HG03097 (cell line): ENCODE measurements at regions not wholly inside any gene's neighbourhood (a gene's known extent, or its start where the extent isn't known, plus 50 kb on each side); places are given as distances from the start of the nearest gene placed in this dataset.

Source experiments
- ATAC-seq: cut with Tn5 transposase; IDR thresholded peaks from one replicate; pipeline ENCODE4 v1.9.1; 2021; ENCODE audit not compliant: unreplicated experiment, low FRiP score

DNA sequence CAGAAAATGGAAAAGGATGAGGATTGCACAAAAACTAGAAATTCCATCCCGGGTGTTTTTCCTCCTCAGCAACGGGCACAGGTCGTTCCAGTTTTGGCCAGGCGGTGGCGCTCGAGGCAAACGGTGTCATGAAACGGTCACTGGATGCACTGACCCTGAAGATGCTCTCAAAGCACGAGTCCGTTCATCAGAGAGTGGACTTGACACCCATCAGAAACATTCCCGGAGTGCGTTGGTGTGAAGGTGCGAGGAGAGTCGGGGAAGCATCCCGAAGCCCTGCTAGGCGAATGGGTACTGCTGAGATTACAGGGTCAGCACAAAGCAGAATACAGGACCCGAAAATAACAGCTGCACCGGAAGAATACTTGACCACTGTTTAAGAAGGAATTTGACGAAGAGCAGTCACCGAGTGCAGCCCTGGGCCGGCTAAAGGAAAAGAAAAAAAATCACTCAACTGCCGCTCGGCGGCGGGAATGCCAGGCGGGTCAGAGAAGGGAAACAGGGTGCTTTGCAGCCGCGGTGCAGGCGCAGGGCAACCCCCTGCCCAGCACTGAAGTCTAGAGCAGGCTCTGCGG, 71.7 kb upstream of the ETS2 start:
- no peak for ATAC-seq

DNA sequence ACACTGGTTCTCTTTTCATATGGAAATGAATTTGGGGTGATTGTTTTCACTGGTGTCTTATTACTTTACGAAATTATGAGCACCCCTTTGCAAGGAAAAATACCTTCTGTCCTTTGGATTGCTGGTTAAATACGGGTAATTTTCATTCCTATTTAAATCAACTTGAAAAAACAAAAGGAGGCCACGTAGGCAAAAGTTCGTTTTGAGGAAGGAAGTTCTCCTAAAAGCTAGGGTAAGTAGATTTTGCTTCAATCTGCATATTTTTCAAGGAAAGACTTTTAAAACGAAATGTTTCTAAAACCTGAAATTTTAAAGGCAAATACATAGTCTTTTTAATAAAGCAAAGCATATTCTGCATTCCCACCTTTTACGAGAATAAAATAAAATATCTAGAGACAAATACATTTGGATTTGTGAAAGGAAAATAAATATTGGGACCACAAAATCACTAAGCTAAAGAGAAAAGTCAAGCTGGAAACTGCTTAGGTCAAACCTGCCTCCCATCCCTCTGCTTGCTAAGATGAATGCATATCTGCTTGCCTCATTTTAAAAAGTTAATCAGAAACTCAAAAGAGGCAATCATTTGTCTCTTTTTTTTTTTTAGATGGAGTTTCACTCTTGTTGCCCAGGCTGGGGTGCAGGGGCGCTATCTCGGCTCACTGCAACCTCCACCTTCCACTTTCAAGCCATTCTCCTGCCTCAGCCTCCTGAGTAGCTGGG, 70.9 kb upstream of the ETS2 start:
- no peak for ATAC-seq

GRCh38 chr21:38735626-38736206, 70.0 kb upstream of the ETS2 start:
- no peak for ATAC-seq

DNA sequence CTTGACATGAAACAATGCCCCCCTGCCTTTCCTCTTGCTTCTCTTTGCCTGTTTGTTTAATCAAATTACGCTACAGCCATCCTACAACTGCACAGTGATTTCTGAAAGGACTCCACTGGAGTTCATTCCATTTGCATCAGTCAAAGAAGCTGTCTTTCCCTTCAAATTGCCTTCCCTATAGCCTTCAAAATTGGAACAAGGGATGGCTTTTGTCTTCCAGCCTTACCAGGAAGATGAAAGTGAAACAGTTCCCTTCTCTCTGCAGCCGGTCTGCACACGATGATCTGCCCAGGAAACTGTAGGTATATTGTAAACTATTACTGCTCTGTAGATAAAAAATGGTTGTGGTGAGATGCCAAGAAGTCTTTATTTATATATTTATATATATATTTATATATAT, 65.6 kb upstream of the ETS2 start:
- no peak for ATAC-seq

DNA sequence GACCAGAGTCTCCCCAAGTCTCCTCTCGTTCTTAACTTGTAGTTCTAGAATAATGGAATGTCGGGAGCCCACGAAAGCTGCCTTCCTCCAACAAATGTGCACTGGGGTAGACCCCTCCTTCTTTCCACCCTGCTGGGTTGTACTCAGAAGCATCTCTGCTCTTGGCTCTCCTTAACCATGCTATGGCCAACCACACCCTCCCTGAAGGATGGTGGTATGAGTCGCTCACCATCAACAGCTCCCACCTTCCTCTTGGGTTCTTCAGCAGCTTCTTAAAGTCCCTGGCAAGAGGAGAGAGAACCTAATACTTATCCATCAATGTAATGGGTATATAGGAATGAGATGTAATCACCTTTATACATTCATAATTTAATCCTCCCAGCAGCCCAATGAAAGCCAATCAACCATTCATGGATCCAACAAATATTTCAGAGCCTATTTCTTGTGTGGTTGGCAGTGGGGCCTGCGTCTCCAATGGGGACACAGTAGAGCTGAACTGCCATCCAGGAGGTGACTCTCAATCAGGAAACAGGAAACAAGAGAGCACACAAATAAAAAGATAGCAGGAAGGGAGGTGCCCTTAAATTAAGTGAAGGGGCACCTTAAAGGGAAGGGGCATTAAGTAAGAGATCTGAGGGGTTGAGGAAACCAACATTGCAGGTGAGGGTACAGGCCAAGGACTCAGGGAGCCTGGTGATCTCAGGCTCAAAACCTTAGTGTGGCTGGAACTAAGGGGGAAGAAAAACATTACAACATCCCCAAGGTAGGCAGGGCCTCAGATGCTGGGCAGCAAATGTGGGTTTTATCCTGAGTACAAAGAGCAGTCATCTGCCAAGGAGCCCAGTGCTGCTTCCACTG, 64.4 kb upstream of the ETS2 start:
- ATAC-seq: no peak

DNA sequence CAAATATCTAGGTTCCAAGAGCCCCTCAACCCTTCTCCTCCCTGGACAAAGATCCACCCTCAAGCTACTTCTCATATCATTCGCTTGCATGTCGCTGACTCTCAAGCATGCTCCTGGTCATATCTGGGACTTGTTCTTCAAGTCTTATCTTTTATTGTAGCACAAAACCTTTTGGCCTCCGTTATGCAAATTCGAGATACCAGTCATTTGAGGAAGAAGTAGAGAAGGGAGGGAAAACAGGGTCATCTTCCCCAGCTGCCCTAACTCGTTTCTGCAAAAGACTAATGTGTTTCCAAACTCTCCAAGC, 63.8 kb upstream of the ETS2 start:
- no peak for ATAC-seq

DNA sequence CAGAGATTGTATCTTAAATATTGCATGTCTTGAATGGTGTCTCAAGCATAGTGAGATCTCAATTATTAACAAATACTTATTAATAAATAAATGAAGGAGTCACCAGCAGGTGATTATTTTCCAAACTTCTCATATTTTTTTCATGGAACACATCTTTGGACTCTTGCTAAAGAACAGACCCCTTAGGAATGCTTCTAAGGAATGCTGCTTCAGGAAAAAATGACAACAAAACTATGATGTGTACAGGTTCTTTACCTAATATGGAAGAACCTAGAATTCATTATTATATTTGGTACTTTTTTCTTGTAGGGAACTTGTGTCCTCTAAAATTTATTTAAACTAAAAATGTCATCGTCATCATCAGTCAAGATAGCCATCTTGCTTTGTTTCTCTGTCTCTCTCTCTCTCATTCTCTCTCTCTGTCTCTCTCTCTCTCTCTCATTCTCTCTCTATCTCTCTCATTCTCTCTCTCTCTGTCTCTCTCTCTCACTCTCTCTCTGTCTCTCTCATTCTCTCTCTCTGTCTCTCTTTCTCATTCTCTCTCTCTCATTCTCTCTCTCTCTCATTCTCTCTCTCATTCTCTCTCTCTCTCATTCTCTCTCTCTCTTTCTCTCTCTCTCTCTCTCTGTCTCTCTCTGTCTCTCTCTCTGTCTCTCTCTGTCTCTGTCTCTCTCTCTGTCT, 63.0 kb upstream of the ETS2 start:
- ATAC-seq: no peak

GRCh38 chr21:38743772-38744529, 61.8 kb upstream of the ETS2 start:
- no peak for ATAC-seq

GRCh38 chr21:38744861-38745260, 60.9 kb upstream of the ETS2 start:
- no peak for ATAC-seq

DNA sequence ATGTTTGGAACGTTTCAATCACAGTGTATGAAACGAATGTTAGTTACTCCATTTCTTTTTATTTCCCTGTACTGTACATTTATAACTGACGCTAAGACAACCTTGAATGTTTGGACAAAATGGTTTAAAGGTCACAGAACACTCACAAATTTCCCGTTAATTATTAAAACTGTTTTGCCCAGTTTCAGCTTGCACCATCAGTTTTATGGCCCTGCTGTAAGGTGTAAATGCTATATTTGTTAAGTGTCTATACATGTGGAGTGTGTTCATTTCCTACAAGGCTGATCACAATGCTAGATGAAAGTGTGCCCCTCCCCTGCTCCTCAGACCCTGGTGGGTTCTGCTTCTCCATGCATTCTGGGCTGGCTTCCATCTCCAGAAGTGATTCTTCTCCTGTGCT, 57.9 kb upstream of the ETS2 start:
- no peak for ATAC-seq

- no peak for ATAC-seq
Measured at GRCh38 chr21:38751379-38752050, 54.2 kb upstream of the ETS2 start.

GRCh38 chr21:38752051-38752505, 53.7 kb upstream of the ETS2 start:
- ATAC-seq: no peak

- ATAC-seq: no peak
Measured at GRCh38 chr21:38753114-38753513, 52.6 kb upstream of the ETS2 start.

GRCh38 chr21:38753557-38753971, 52.2 kb upstream of the ETS2 start:
- ATAC-seq: no peak
